Loucy (cell line): ENCODE measurements at regions not wholly inside any gene's neighbourhood (a gene's known extent, or its start where the extent isn't known, plus 50 kb on each side); places are given as distances from the start of the nearest gene placed in this dataset.
"Not testable (repeated sequence)": the region's sequence is repeated elsewhere in the genome, so short reads cannot be mapped to it uniquely, and the experiment has no call there.

Source experiments
- H2AFZ ChIP-seq: fragments of 200-600 bp; sonication (generic); 2 replicates; pipeline ENCODE4 v1.6.0; 2016; ENCODE audit warnings: antibody characterized with exemption, mild to moderate bottlenecking, low read length, moderate library complexity
- H3F3A ChIP-seq: fragments of 200-600 bp; 2 replicates; pipeline ENCODE4 v1.6.0; 2016; ENCODE audit warnings: antibody characterized with exemption, low read depth, mild to moderate bottlenecking
- H3K27me3 ChIP-seq: fragments of 200-600 bp; sonication (generic); 2 replicates; pipeline ENCODE4 v1.6.1; 2014; ENCODE audit warnings: low read length, mild to moderate bottlenecking; ENCODE audit not compliant: insufficient read depth, poor library complexity, severe bottlenecking
- H3K36me3 ChIP-seq: fragments of 200-600 bp; sonication (generic); 2 replicates; pipeline ENCODE4 v1.6.1; 2016; ENCODE audit warnings: low read length; ENCODE audit not compliant: insufficient read depth
- H3K4me1 ChIP-seq: fragments of 200-600 bp; sonication (generic); 2 replicates; pipeline ENCODE4 v1.5.1; 2014; ENCODE audit warnings: low read length, mild to moderate bottlenecking; ENCODE audit not compliant: insufficient read depth, poor library complexity, severe bottlenecking
- H3K4me2 ChIP-seq: fragments of 200-600 bp; sonication (generic); 2 replicates; pipeline ENCODE4 v1.6.0; 2014; ENCODE audit warnings: antibody characterized with exemption, low read length, low read depth, mild to moderate bottlenecking; ENCODE audit not compliant: poor library complexity, severe bottlenecking
- H3K4me3 ChIP-seq: fragments of 200-600 bp; sonication (generic); 2 replicates; pipeline ENCODE4 v1.5.1; 2014; ENCODE audit warnings: low read length, mild to moderate bottlenecking, mixed read lengths; ENCODE audit not compliant: poor library complexity, severe bottlenecking
- H3K79me2 ChIP-seq: fragments of 200-600 bp; sonication (generic); 2 replicates; pipeline ENCODE4 v1.6.1; 2014; ENCODE audit warnings: low read length; ENCODE audit not compliant: insufficient read depth
- H3K9ac ChIP-seq: fragments of 200-600 bp; sonication (generic); 2 replicates; pipeline ENCODE4 v1.6.0; 2014; ENCODE audit warnings: mild to moderate bottlenecking, low read depth, low read length, moderate library complexity; ENCODE audit not compliant: poor library complexity, severe bottlenecking
- H3K9me2 ChIP-seq: fragments of 200-600 bp; sonication (generic); replicated peaks from 2 replicates; pipeline ENCODE4 v1.6.1; 2016; ENCODE audit warnings: low read depth, low read length, mixed read lengths
- H3K9me3 ChIP-seq: fragments of 200-600 bp; sonication (generic); 2 replicates; pipeline ENCODE4 v1.6.1; 2014; ENCODE audit warnings: mild to moderate bottlenecking, antibody characterized with exemption, low read length, low read depth; ENCODE audit not compliant: insufficient read depth
- H4K20me1 ChIP-seq: fragments of 200-600 bp; sonication (generic); 2 replicates; pipeline ENCODE4 v1.6.0; 2014; ENCODE audit warnings: antibody characterized with exemption, low read length, mild to moderate bottlenecking; ENCODE audit not compliant: insufficient read depth, poor library complexity, severe bottlenecking
- CTCF ChIP-seq: fragments of 200-600 bp; sonication (generic); conservative IDR thresholded peaks from 2 replicates; pipeline ENCODE4 v1.5.1; 2014; ENCODE audit warnings: mild to moderate bottlenecking, antibody characterized with exemption, low read length
- EZH2phosphoT487 ChIP-seq: fragments of 200-600 bp; IDR thresholded peaks from 2 replicates; pipeline ENCODE4 v1.6.1; 2018; ENCODE audit warnings: antibody characterized with exemption, mild to moderate bottlenecking, moderate library complexity, borderline replicate concordance

GRCh38 chr11:37248145-37248544, 650.1 kb upstream of the RAG2 start:
- H3K36me3 ChIP-seq = no peaks in the 10 kb centered on the region
- no peaks in the 10 kb centered on the region for H3K27me3 ChIP-seq
- no peaks in the 10 kb centered on the region for H3K9me2 ChIP-seq
- no peak overlapping the region for H3K9ac ChIP-seq
- no peaks in the 10 kb centered on the region for H3K4me1 ChIP-seq
- no peaks in the 10 kb centered on the region for H3F3A ChIP-seq
- TF ChIP-seq EZH2phosphoT487 (no peak), CTCF (no peak)
- no peaks in the 10 kb centered on the region for H3K9me3 ChIP-seq
- no peak overlapping the region for H2AFZ ChIP-seq
- H3K79me2 ChIP-seq = no peaks in the 10 kb centered on the region
- no peak overlapping the region for H3K4me2 ChIP-seq
- H3K4me3 ChIP-seq = no peak overlapping the region
- no peaks in the 10 kb centered on the region for H4K20me1 ChIP-seq

GRCh38 chr11:37246092-37246491, 648.1 kb upstream of the RAG2 start:
- not testable (repeated sequence) for H2AFZ ChIP-seq, H3K36me3 ChIP-seq, H3K27me3 ChIP-seq, H3K4me2 ChIP-seq, H3K79me2 ChIP-seq, H3K9ac ChIP-seq, H3K4me1 ChIP-seq, H3K4me3 ChIP-seq, H4K20me1 ChIP-seq, H3F3A ChIP-seq, H3K9me2 ChIP-seq, H3K9me3 ChIP-seq

- H3K4me2 ChIP-seq = no peak overlapping the region
Measured at GRCh38 chr11:37230865-37231264, 632.8 kb upstream of the RAG2 start.

More at GRCh38 chr11:37230865-37231264, 632.8 kb upstream of the RAG2 start:
- Histone ChIP-seq H3K36me3 (no peaks in the 10 kb centered on the region), H3K9me2 (no peaks in the 10 kb centered on the region), H3K9ac (no peak overlapping the region), H3K79me2 (no peaks in the 10 kb centered on the region), H2AFZ (no peak overlapping the region), H3K4me3 (no peak overlapping the region), H3F3A (no peaks in the 10 kb centered on the region), H3K27me3 (no peaks in the 10 kb centered on the region), H4K20me1 (no peaks in the 10 kb centered on the region), H3K4me1 (no peaks in the 10 kb centered on the region), H3K9me3 (no peaks in the 10 kb centered on the region)
- TF ChIP-seq EZH2phosphoT487 = no peak
- TF ChIP-seq CTCF = no peak; the same call in 1 of the 2 replicates
